ENCODE measurements at regions not wholly inside any gene's neighbourhood (a gene's known extent, or its start where the extent isn't known, plus 50 kb on each side); places are given as distances from the start of the nearest gene placed in this dataset.

- Histone ChIP-seq H3K4me1 (replicated peaks in 1 of 2) (peaks cover 21 to 33% of the 10 kb centered on the region in 2 donors), H3K4me3 (no peak overlapping the region), H3K27ac (no peak overlapping the region)
- in situ Hi-C loops (cut with MboI; ENCODE audit: low pct_unique_long_range_greater_than_20kb in 2 of 9, low sequenced_read_pairs in 9 of 9, unreplicated experiment in 9 of 9), result no loop called here
- peak in 3 of 8 experiments; percentile 62 to 72 (median 69) for ATAC-seq (replicated peaks in 6 of 8)
These were observed 564.0 kb downstream of the PSAT1 start for GRCh38 chr9:78860801-78861475.

- peaks cover 6 to 19% of the 10 kb centered on the region in 2 donors for H3K4me1 ChIP-seq (replicated peaks in 1 of 2)
- no peak for ATAC-seq (replicated peaks in 6 of 8)
- in situ Hi-C loops (cut with MboI; ENCODE audit: low pct_unique_long_range_greater_than_20kb in 2 of 9, low sequenced_read_pairs in 9 of 9, unreplicated experiment in 9 of 9), result no loop called here
- no peak overlapping the region for H3K4me3 ChIP-seq
- WGBS, 10 experiments, result 72 to 100% (median 92%) methylated on average over 1 to 4 of the region's 4 CpGs
- H3K27ac ChIP-seq, result no peak overlapping the region
These were observed 566.6 kb downstream of the PSAT1 start for GRCh38 chr9:78863531-78863930.

GRCh38 chr9:78865737-78866136 lies 568.8 kb downstream of the PSAT1 start:
- ATAC-seq (replicated peaks in 6 of 8), result peak; percentile 81 to 98 (median 94)
- Histone ChIP-seq H3K4me3 (no peak overlapping the region), H3K4me1 (replicated peaks in 1 of 2) (peaks cover 6 to 18% of the 10 kb centered on the region in 2 donors), H3K27ac (no peak overlapping the region)
- in situ Hi-C loops (cut with MboI; ENCODE audit: low pct_unique_long_range_greater_than_20kb in 2 of 9, low sequenced_read_pairs in 9 of 9, unreplicated experiment in 9 of 9), result no loop called here
- WGBS, 10 experiments, result 0 to 18% (median 7%) methylated on average over 1 to 2 of the region's 2 CpGs; no CpG with 5 or more reads in 2 of the 10 experiments

- Histone ChIP-seq H3K27ac (no peak overlapping the region), H3K4me3 (no peak overlapping the region)
- peak; percentile 7 to 59 (median 48) for ATAC-seq (replicated peaks in 6 of 8)
These were observed 569.5 kb downstream of the PSAT1 start for GRCh38 chr9:78866207-78867132.

GRCh38 chr9:78871086-78871451 lies 574.1 kb downstream of the PSAT1 start:
- no peak overlapping the region for H3K27ac ChIP-seq
- H3K4me3 ChIP-seq, result no peak overlapping the region
- in situ Hi-C loops (cut with MboI; ENCODE audit: low pct_unique_long_range_greater_than_20kb in 2 of 9, low sequenced_read_pairs in 9 of 9, unreplicated experiment in 9 of 9), result no loop called here
- ATAC-seq (replicated peaks in 6 of 8), result no peak
- peaks cover 6 to 7% of the 10 kb centered on the region in 2 donors for H3K4me1 ChIP-seq (replicated peaks in 1 of 2)

More at GRCh38 chr9:78866207-78867132, 569.5 kb downstream of the PSAT1 start:
- in situ Hi-C loops (cut with MboI; ENCODE audit: low pct_unique_long_range_greater_than_20kb in 2 of 9, low sequenced_read_pairs in 9 of 9, unreplicated experiment in 9 of 9), result no loop called here
- WGBS, 10 experiments, result 0 to 100% (median 73%) methylated on average over 1 to 6 of the region's 6 CpGs
- peaks cover 6 to 18% of the 10 kb centered on the region in 2 donors for H3K4me1 ChIP-seq (replicated peaks in 1 of 2)

- ATAC-seq (replicated peaks in 6 of 8), result peak in 3 of 8 experiments; percentile 59 to 86 (median 65)
- no peak overlapping the region for H3K27ac ChIP-seq
These were observed 574.8 kb downstream of the PSAT1 start for GRCh38 chr9:78871452-78872331.

GRCh38 chr9:78874061-78874460 lies 577.1 kb downstream of the PSAT1 start:
- H3K4me1 ChIP-seq (replicated peaks in 1 of 2), result no peaks in the 10 kb centered on the region
- ATAC-seq (replicated peaks in 6 of 8), result no peak
- no peak overlapping the region for H3K4me3 ChIP-seq
- in situ Hi-C loops (cut with MboI; ENCODE audit: low pct_unique_long_range_greater_than_20kb in 2 of 9, low sequenced_read_pairs in 9 of 9, unreplicated experiment in 9 of 9), result no loop called here
- no peak overlapping the region for H3K27ac ChIP-seq
- 33 to 100% (median 94%) methylated on average over 1 to 2 of the region's 2 CpGs; no CpG with 5 or more reads in 2 of the 10 experiments for WGBS, 10 experiments

More at GRCh38 chr9:78871452-78872331, 574.8 kb downstream of the PSAT1 start:
- in situ Hi-C loops (cut with MboI; ENCODE audit: low pct_unique_long_range_greater_than_20kb in 2 of 9, low sequenced_read_pairs in 9 of 9, unreplicated experiment in 9 of 9), result no loop called here
- Histone ChIP-seq H3K4me3 (no peak overlapping the region), H3K4me1 (replicated peaks in 1 of 2) (peaks cover 1% of the 10 kb centered on the region in 2 donors)
- 17 to 100% (median 75%) methylated on average over 1 to 4 of the region's 4 CpGs; no CpG with 5 or more reads in 2 of the 10 experiments for WGBS, 10 experiments

GRCh38 chr9:78879324-78880100 lies 582.6 kb downstream of the PSAT1 start:
- ATAC-seq (replicated peaks in 6 of 8), result peak in 1 of 8 experiments; percentile 38
- in situ Hi-C loops (cut with MboI; ENCODE audit: low pct_unique_long_range_greater_than_20kb in 2 of 9, low sequenced_read_pairs in 9 of 9, unreplicated experiment in 9 of 9), result no loop called here
- Histone ChIP-seq H3K4me1 (replicated peaks in 1 of 2) (no peaks in the 10 kb centered on the region), H3K4me3 (no peak overlapping the region), H3K27ac (no peak overlapping the region)
- WGBS, 10 experiments, result 58 to 100% (median 79%) methylated on average over 1 to 3 of the region's 3 CpGs; no CpG with 5 or more reads in 2 of the 10 experiments

GRCh38 chr9:78881295-78881694 lies 584.4 kb downstream of the PSAT1 start:
- ATAC-seq (replicated peaks in 6 of 8), result no peak
- H3K4me3 ChIP-seq, result no peak overlapping the region
- in situ Hi-C loops (cut with MboI; ENCODE audit: low pct_unique_long_range_greater_than_20kb in 2 of 9, low sequenced_read_pairs in 9 of 9, unreplicated experiment in 9 of 9), result no loop called here
- WGBS, 10 experiments, result 0 to 88% (median 30%) methylated on average over 1 of the region's 1 CpG; no CpG with 5 or more reads in 2 of the 10 experiments
- no peak overlapping the region for H3K27ac ChIP-seq
- no peaks in the 10 kb centered on the region for H3K4me1 ChIP-seq (replicated peaks in 1 of 2)

- in situ Hi-C loops (cut with MboI; ENCODE audit: low pct_unique_long_range_greater_than_20kb in 2 of 9, low sequenced_read_pairs in 9 of 9, unreplicated experiment in 9 of 9), result no loop called here
- WGBS, 10 experiments, result 49 to 100% (median 93%) methylated on average over 2 to 3 of the region's 4 CpGs; no CpG with 5 or more reads in 2 of the 10 experiments
- Histone ChIP-seq H3K4me3 (no peak overlapping the region), H3K4me1 (replicated peaks in 1 of 2) (no peaks in the 10 kb centered on the region), H3K27ac (no peak overlapping the region)
- no peak for ATAC-seq (replicated peaks in 6 of 8)
These were observed 585.6 kb downstream of the PSAT1 start for GRCh38 chr9:78882481-78882880.

GRCh38 chr9:78884611-78885150 lies 587.8 kb downstream of the PSAT1 start:
- Histone ChIP-seq H3K4me3 (no peak overlapping the region), H3K27ac (no peak overlapping the region), H3K4me1 (replicated peaks in 1 of 2) (no peaks in the 10 kb centered on the region)
- ATAC-seq (replicated peaks in 6 of 8), result no peak
- in situ Hi-C loops (cut with MboI; ENCODE audit: low pct_unique_long_range_greater_than_20kb in 2 of 9, low sequenced_read_pairs in 9 of 9, unreplicated experiment in 9 of 9), result no loop called here
- WGBS, 10 experiments, result 46 to 100% (median 91%) methylated on average over 1 to 4 of the region's 4 CpGs

GRCh38 chr9:78892182-78892581 lies 595.3 kb downstream of the PSAT1 start:
- no peak overlapping the region for H3K4me3 ChIP-seq
- no peak for ATAC-seq (replicated peaks in 6 of 8)
- WGBS, 10 experiments, result 0 to 50% (median 29%) methylated on average over 1 of the region's 1 CpG; no CpG with 5 or more reads in 1 of the 10 experiments
- in situ Hi-C loops (cut with MboI; ENCODE audit: low pct_unique_long_range_greater_than_20kb in 2 of 9, low sequenced_read_pairs in 9 of 9, unreplicated experiment in 9 of 9), result no loop called here
- H3K4me1 ChIP-seq (replicated peaks in 1 of 2), result peaks cover 0 to 10% of the 10 kb centered on the region in 2 donors
- no peak overlapping the region for H3K27ac ChIP-seq
